ENCODE measurements at regions not wholly inside any gene's neighbourhood (a gene's known extent, or its start where the extent isn't known, plus 50 kb on each side); places are given as distances from the start of the nearest gene placed in this dataset.
"Not testable (repeated sequence)": the region's sequence is repeated elsewhere in the genome, so short reads cannot be mapped to it uniquely, and the experiment has no call there.

- DNase-seq (ENCODE audit: low read depth in 4 of 4, low spot score in 1 of 4): no peak
These were observed 50.9 kb upstream of the NXT1 start for GRCh38 chr20:23299673-23300050.

DNA sequence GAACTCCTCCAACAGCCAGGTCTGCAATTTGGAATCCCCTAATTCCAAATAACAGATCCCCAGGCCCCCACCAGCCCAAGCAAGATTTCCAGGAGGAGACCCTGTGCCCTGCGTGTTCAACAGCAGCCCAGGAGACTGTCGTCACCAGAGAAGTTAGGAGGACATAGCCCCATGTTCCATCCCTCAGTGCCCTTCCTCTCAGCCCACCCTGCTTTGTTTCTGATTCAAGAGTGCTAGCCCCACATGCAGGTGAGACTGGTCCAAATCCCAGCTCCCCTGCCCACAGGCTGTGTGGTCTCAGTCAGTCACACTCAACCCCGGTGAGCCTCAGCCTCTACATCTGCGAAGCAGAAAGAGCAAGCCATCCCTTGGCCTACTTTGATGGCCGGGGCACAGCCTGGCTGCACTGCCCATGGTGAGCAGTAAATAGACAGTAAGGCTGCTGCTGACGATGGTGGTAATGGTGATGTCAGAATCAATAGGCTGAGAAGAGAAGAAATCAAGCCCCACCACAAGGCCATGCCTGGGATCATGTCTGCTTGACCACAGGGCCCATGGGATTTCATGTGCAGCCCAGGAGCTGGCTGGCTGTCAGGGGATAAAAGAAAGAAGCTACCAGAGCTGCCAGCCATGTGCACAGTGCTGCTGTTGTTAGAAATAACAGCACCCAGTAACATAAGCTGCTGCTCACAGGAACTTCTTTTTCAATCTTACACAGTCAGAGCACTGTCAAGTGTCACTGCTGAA is 51.5 kb upstream of the NXT1 start:
- DNase-seq (ENCODE audit: low read depth in 4 of 4, low spot score in 1 of 4): no peak

- no peak for DNase-seq (ENCODE audit: low read depth in 4 of 4, low spot score in 1 of 4)
These were observed 52.4 kb upstream of the NXT1 start for GRCh38 chr20:23298155-23298554.

GRCh38 chr20:23296841-23297701 is 53.5 kb upstream of the NXT1 start:
- DNase-seq (ENCODE audit: low read depth in 4 of 4, low spot score in 1 of 4): no peak

DNA sequence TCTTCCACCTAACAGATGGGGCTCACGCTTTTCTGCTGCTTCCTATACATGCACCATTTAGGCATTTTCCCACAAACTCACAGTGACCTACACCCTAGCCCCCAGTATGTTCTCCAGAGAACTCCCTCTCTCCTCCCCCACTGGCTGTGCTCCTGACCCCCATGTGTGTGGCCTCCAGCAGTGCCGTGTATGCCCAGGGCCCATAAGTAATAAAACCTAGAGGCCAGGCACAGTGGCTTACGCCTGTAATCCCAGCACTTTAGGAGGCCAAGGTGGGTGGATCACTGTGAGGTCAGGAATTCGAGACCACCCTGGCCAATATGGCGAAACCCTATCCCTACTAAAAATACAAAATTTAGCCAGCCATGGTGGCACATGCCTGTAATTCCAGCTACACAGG is 54.7 kb upstream of the NXT1 start:
- no peak for DNase-seq (ENCODE audit: low read depth in 4 of 4, low spot score in 1 of 4)

- DNase-seq (ENCODE audit: low read depth in 4 of 4, low spot score in 1 of 4): no peak
These were observed 55.9 kb upstream of the NXT1 start for GRCh38 chr20:23294671-23295070.

- DNase-seq (ENCODE audit: low read depth in 4 of 4, low spot score in 1 of 4): no peak
These were observed 56.4 kb upstream of the NXT1 start for GRCh38 chr20:23294166-23294565.

DNA sequence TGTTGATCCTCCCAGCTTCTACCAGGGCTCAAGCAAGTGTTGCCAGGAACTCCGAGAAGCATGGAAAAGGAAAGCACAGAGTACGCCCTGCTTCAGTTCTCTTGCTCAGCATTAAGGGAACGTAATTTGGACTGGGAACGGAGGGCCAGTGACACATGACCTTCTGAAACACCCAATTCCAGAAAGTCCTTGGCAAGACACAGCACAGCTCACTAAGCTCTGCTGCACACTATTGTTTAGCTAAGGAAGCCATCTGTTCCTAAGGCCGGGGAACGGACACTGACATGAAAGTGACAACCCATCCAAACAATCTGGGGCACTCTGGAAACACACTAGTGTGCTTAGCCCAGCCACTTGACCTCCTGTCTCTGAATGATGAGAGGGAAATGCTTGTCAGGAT is 56.9 kb upstream of the NXT1 start:
- no peak for DNase-seq (ENCODE audit: low read depth in 4 of 4, low spot score in 1 of 4)

- not testable (repeated sequence) for DNase-seq (ENCODE audit: low read depth in 4 of 4, low spot score in 1 of 4)
These were observed 58.3 kb upstream of the NXT1 start for GRCh38 chr20:23292311-23292710.

- DNase-seq (ENCODE audit: low read depth in 4 of 4, low spot score in 1 of 4): no peak
These were observed 58.9 kb upstream of the NXT1 start for GRCh38 chr20:23291575-23292240.

- no peak for DNase-seq (ENCODE audit: low read depth in 4 of 4, low spot score in 1 of 4)
These were observed 59.6 kb upstream of the NXT1 start for GRCh38 chr20:23290761-23291574.

DNA sequence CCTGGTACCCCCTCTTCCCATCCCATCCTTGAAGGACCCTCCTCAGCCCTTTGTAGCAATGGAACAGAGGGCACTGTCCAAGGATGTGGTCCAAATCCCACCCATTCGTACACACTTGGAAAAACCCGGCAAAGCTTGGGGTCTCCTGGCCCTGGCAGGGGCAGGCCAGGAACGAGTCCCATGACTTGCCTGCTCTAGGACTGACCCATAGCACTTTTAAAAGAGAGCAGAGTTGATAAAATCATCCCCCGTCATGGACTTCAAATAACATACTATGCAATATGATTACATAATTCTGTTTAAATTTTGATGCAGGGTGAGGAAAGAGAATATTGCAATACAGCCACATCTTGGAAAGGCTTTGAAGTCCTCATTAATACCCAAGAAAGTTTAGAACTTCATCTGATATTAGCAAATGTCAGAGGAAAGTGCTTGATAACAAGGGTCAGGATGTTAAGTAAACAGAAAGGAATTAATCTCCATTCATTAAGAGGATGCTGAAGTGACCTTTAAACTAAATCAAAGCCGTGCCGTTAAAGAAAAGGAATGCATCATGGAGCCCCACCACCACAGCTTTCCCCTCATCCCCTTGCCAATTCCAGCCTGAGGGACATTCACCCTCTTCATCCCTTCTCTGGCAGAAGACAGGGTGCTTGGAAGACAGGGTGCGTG is 60.7 kb upstream of the NXT1 start:
- DNase-seq (ENCODE audit: low read depth in 4 of 4, low spot score in 1 of 4): no peak

- no peak for DNase-seq (ENCODE audit: low read depth in 4 of 4, low spot score in 1 of 4)
These were observed 61.3 kb upstream of the NXT1 start for GRCh38 chr20:23289249-23289648.

- no peak for DNase-seq (ENCODE audit: low read depth in 4 of 4, low spot score in 1 of 4)
These were observed 63.0 kb upstream of the NXT1 start for GRCh38 chr20:23287354-23288190.

- DNase-seq (ENCODE audit: low read depth in 4 of 4, low spot score in 1 of 4): no peak
These were observed 64.2 kb upstream of the NXT1 start for GRCh38 chr20:23286346-23286745.

GRCh38 chr20:23285536-23285935 is 65.1 kb upstream of the NXT1 start:
- DNase-seq (ENCODE audit: low read depth in 4 of 4, low spot score in 1 of 4): no peak

- DNase-seq (ENCODE audit: low read depth in 4 of 4, low spot score in 1 of 4): no peak
These were observed 66.6 kb upstream of the NXT1 start for GRCh38 chr20:23284009-23284408.

- no peak for DNase-seq (ENCODE audit: low read depth in 4 of 4, low spot score in 1 of 4)
These were observed 67.3 kb upstream of the NXT1 start for GRCh38 chr20:23283096-23283850.

DNA sequence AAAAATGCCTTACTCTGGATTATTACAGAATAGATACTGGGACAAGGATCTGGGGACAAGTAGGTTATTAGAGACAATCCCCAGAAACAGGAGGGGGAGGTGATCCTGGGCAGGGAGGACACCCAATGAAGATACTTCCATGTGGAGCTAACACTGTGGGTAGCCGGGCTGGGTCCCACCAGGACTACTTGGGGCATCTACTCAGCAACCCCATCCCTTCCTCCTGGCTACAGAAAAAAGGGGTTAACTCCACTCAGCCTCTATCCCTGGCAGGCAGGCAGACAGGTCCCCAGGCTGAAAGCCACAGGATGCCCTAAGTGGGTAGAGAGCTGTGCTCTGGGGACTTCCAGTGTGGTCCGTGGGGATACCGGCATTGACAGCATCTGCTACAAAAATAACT is 68.0 kb upstream of the NXT1 start:
- no peak for DNase-seq (ENCODE audit: low read depth in 4 of 4, low spot score in 1 of 4)

Data from stimulated activated CD4-positive, alpha-beta T cell treated with anti-CD3 and anti-CD28 coated beads, Interleukin-1b, Interleukin-23, amount 100 ng/mL, for 24 hours (primary cell).